Suprapubic skin (tissue), 4 donors: ENCODE measurements at regions not wholly inside any gene's neighbourhood (a gene's known extent, or its start where the extent isn't known, plus 50 kb on each side); places are given as distances from the start of the nearest gene placed in this dataset.

Experiments
- EP300 ChIP-seq: sonication (generic); formaldehyde crosslinking; IDR thresholded peaks from one replicate; pipeline ENCODE4 v1.6.1; 2017; ENCODE audit warnings: antibody characterized with exemption
- POLR2A ChIP-seq, 2 donors: fragments of 450-650 bp; IDR thresholded peaks; one replicate each; pipeline ENCODE4 v1.6.1; 2017; ENCODE audit warnings: antibody characterized with exemption in 2 of 2, mild to moderate bottlenecking in 2 of 2, moderate library complexity in 2 of 2
- POLR2AphosphoS5 ChIP-seq, 3 donors: sonication (generic); formaldehyde crosslinking; IDR thresholded peaks; one replicate each; pipeline ENCODE4 v1.6.1; 2017; ENCODE audit warnings: antibody characterized with exemption in 3 of 3
- TF ChIP-seq, protein P1 (sequence below), 2 donors: fragments of 200-600 bp in 1 of 2; fragments of 450-650 bp in 1 of 2; sonication (generic) in 1 of 2; IDR thresholded peaks; one replicate each; pipeline ENCODE4 v1.5.1; 2016 to 2019; ENCODE audit warnings: antibody characterized with exemption in 2 of 2, mild to moderate bottlenecking in 1 of 2, moderate library complexity in 1 of 2

DNA sequence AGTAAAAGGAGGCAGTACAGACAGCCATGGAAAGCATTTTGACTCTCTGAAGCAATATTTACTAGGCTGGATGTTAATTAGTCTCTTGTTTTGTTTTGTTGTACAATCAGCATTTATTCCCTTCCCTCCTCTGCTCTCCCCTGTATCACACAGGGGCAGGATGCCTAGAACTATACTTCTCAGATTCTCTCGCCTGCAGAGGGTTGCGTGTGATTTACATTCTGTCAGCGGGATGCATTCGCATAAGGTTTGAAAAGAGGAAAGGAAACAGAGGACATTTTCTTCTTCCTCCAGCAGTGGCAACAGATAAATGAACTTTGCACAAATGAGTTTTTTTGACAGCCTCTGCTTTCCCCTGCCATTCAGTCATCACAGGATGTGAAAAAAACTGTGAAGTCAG is 188.3 kb downstream of the RSL24D1 start:
- TF ChIP-seq, protein P1, sequence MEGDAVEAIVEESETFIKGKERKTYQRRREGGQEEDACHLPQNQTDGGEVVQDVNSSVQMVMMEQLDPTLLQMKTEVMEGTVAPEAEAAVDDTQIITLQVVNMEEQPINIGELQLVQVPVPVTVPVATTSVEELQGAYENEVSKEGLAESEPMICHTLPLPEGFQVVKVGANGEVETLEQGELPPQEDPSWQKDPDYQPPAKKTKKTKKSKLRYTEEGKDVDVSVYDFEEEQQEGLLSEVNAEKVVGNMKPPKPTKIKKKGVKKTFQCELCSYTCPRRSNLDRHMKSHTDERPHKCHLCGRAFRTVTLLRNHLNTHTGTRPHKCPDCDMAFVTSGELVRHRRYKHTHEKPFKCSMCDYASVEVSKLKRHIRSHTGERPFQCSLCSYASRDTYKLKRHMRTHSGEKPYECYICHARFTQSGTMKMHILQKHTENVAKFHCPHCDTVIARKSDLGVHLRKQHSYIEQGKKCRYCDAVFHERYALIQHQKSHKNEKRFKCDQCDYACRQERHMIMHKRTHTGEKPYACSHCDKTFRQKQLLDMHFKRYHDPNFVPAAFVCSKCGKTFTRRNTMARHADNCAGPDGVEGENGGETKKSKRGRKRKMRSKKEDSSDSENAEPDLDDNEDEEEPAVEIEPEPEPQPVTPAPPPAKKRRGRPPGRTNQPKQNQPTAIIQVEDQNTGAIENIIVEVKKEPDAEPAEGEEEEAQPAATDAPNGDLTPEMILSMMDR (IDR thresholded peaks at IDR 0.05): no peak
- no peak for TF ChIP-seq POLR2A (IDR thresholded peaks at IDR 0.05)
- no peak for TF ChIP-seq POLR2AphosphoS5 (IDR thresholded peaks at IDR 0.05)
- no peak for TF ChIP-seq EP300
